ENCODE measurements at regions not wholly inside any gene's neighbourhood (a gene's known extent, or its start where the extent isn't known, plus 50 kb on each side); places are given as distances from the start of the nearest gene placed in this dataset.

DNA sequence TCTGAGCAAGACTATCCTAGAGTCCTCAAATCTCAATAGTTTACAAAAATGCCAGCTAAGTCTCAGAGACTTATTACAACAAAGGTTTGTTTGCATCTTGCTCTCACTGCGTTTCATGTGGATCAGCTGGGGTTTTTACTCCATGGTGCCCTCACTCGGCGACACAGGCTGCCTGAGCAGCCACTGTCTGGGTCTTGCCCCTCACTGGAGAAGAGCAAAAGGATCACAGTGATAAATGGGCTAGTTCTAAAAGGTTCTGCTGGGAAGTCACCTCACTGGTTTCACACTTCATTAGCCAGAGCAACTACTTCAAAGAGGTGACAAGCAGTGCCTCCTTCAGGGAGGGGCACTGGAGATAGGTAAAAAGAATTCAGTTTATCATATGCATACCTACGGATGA lies 392.0 kb downstream of the RPL10L start:
- no peak overlapping the region for H3K9ac ChIP-seq (ENCODE audit: insufficient read depth in 1 of 2, low read length in 2 of 2)
- no peaks in the 10 kb centered on the region for H3K4me1 ChIP-seq (ENCODE audit: control insufficient read depth in 5 of 5, insufficient read depth in 5 of 5, low read length in 5 of 5)
- no peaks in the 10 kb centered on the region for H3K27me3 ChIP-seq (ENCODE audit: control insufficient read depth in 3 of 3, insufficient read depth in 3 of 3, low read length in 2 of 3)
- no peak overlapping the region for H3K4me3 ChIP-seq
- no peaks in the 10 kb centered on the region for H3K36me3 ChIP-seq (ENCODE audit: control insufficient read depth in 4 of 4, insufficient read depth in 4 of 4, low read length in 4 of 4)
- no peak overlapping the region for H3K27ac ChIP-seq (ENCODE audit: low read depth in 1 of 2, low read length in 1 of 2)
- WGBS, 2 donors: 57 to 83% methylated on average over 4 of the region's 4 CpGs
- ATAC-seq (ENCODE audit: insufficient read depth, low FRiP score) (no peak), DNase-seq (no peak)
- peaks cover 0 to under 1% (median 0%) of the 10 kb centered on the region in 4 donors for H3K9me3 ChIP-seq (ENCODE audit: control insufficient read depth in 4 of 4, insufficient read depth in 3 of 4, low read length in 3 of 4)
- TF ChIP-seq, protein P1, sequence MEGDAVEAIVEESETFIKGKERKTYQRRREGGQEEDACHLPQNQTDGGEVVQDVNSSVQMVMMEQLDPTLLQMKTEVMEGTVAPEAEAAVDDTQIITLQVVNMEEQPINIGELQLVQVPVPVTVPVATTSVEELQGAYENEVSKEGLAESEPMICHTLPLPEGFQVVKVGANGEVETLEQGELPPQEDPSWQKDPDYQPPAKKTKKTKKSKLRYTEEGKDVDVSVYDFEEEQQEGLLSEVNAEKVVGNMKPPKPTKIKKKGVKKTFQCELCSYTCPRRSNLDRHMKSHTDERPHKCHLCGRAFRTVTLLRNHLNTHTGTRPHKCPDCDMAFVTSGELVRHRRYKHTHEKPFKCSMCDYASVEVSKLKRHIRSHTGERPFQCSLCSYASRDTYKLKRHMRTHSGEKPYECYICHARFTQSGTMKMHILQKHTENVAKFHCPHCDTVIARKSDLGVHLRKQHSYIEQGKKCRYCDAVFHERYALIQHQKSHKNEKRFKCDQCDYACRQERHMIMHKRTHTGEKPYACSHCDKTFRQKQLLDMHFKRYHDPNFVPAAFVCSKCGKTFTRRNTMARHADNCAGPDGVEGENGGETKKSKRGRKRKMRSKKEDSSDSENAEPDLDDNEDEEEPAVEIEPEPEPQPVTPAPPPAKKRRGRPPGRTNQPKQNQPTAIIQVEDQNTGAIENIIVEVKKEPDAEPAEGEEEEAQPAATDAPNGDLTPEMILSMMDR (IDR thresholded peaks at IDR 0.05; ENCODE audit: control extremely low read depth, extremely low read depth): no peak

DNA sequence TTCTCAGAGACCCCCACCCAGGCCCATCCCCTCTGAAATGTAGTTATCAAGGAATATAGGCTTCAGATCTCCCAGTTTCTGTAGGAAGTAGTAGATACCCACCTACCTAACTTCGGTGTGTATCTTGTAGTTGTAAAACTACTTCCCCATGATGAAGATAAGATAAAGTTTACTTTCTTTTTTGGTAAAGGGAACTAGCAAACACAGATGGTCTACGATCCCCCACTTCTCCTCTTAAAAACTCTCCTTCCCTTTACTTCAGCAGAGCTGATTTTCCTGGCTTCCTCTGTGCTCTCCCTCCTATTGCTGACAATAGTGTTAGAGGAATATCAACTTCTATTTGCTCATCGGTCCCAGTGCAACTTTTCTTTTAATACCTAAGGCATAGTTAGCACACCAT lies 395.2 kb downstream of the RPL10L start:
- H3K36me3 ChIP-seq (ENCODE audit: control insufficient read depth in 4 of 4, insufficient read depth in 4 of 4, low read length in 4 of 4): no peaks in the 10 kb centered on the region
- H3K27me3 ChIP-seq (ENCODE audit: control insufficient read depth in 3 of 3, insufficient read depth in 3 of 3, low read length in 2 of 3): no peaks in the 10 kb centered on the region
- no peaks in the 10 kb centered on the region for H3K4me1 ChIP-seq (ENCODE audit: control insufficient read depth in 5 of 5, insufficient read depth in 5 of 5, low read length in 5 of 5)
- 26 to 52% methylated on average over 3 of the region's 3 CpGs for WGBS, 2 donors
- H3K9ac ChIP-seq (ENCODE audit: insufficient read depth in 1 of 2, low read length in 2 of 2): no peak overlapping the region
- H3K4me3 ChIP-seq: no peak overlapping the region
- TF ChIP-seq, protein P1 (IDR thresholded peaks at IDR 0.05; ENCODE audit: control extremely low read depth, extremely low read depth): no peak
- ATAC-seq (ENCODE audit: insufficient read depth, low FRiP score) (no peak), DNase-seq (no peak)
- H3K9me3 ChIP-seq (ENCODE audit: control insufficient read depth in 4 of 4, insufficient read depth in 3 of 4, low read length in 3 of 4): peaks cover 0 to 2% (median 0%) of the 10 kb centered on the region in 4 donors
- no peak overlapping the region for H3K27ac ChIP-seq (ENCODE audit: low read depth in 1 of 2, low read length in 1 of 2)

DNA sequence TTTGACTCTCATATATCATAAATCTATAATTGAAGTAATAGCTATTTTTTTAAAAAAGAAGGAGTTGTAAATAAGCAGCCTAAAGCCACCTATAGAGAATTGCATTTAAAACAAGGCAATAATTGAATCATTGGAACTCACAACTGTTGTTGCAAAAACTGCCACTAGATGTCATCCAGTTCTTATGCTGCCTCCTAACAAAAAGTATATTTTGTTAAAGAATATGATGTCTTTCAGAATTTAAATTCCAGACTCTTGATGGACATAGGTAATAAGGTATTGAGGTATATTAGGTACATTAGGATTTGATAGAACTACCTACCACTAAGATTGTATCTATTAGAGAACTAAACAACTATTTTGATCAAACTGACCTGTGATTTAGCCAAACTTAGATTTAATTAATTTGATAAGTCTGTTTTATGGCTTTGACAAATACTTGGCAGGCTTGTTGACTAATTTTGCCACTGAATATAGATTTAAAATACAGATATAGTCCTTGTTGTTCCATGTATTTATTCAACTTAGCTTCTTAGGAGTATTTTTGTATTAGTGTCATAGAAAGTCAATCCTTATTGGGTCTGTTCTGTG lies 401.4 kb downstream of the RPL10L start:
- no peak for ATAC-seq (ENCODE audit: insufficient read depth, low FRiP score)
- Histone ChIP-seq H3K36me3 (ENCODE audit: control insufficient read depth in 4 of 4, insufficient read depth in 4 of 4, low read length in 4 of 4) (no peaks in the 10 kb centered on the region), H3K9ac (ENCODE audit: insufficient read depth in 1 of 2, low read length in 2 of 2) (no peak overlapping the region), H3K4me1 (ENCODE audit: control insufficient read depth in 5 of 5, insufficient read depth in 5 of 5, low read length in 5 of 5) (no peaks in the 10 kb centered on the region), H3K9me3 (ENCODE audit: control insufficient read depth in 4 of 4, insufficient read depth in 3 of 4, low read length in 3 of 4) (peaks cover 0 to 2% (median 0%) of the 10 kb centered on the region in 4 donors), H3K4me3 (no peak overlapping the region), H3K27me3 (ENCODE audit: control insufficient read depth in 3 of 3, insufficient read depth in 3 of 3, low read length in 2 of 3) (no peaks in the 10 kb centered on the region), H3K27ac (ENCODE audit: low read depth in 1 of 2, low read length in 1 of 2) (no peak overlapping the region)
- TF ChIP-seq, protein P1 (IDR thresholded peaks at IDR 0.05; ENCODE audit: control extremely low read depth, extremely low read depth): no peak
- DNase-seq: peak in 2 of 3 donors; percentile 41 to 62

All from lung (tissue), 11 donors.